Stimulated activated CD8-positive, alpha-beta memory T cell treated with anti-CD3 and anti-CD28 coated beads, Interleukin-4, amount 100 ng/mL, for 24 hours (primary cell): ENCODE measurements at regions not wholly inside any gene's neighbourhood (a gene's known extent, or its start where the extent isn't known, plus 50 kb on each side); places are given as distances from the start of the nearest gene placed in this dataset.

Experiments used
- DNase-seq: peaks from one replicate; pipeline ENCODE4 v3.0.0-alpha.2; 2020; ENCODE audit warnings: low read depth

DNA sequence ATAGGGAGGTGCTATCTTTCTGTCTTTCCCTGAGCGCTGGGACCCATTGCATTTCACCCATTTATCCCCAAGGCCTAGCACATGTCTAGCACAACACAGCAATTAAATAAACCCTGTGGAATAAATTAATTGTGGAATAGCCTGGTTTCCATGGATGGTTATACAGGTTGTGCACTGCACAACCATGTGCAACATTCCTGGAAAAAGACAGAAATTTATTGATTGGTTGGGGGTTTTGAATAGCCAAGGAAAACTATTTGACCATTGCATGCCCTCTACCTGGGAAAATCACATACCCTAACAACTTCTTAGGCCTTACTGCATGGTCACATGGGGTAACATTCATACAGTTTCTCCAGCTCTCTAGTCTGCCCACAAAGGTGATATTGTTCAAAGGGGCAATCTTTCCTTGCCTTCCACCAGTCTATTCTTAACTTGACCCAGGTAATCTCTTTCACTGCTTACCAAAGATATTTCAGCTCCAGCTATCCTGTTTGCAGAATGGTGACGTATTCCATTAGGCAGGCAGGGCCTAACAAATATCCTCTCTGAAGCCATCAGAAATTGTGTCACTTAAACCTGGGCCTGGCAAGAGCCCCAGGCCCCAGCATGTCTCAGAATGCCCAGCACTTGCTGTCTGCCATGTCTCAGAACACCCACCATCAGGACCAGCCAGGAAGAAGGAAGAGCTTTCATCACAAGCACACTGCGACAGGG is 157.9 kb upstream of the RAB4A start:
- no peak for DNase-seq

DNA sequence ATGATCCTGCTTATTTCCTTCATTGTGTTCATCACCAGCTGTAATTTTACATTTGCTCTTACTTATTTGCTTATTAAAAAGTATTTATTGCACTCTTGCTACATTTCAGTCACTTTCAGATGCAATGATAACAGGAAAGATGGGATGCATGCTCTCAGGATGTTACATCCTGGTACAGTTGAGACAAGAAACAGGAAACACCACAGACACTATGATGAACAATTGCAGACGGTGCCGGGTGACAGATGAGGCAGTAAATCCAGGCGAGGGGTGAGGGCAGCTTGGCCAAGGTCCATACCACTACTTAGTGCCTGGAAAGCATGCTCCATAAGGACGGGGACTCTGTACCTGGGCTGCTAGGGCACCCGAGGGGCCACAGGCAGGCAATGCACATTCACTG is 156.6 kb upstream of the RAB4A start:
- DNase-seq = no peak

DNA sequence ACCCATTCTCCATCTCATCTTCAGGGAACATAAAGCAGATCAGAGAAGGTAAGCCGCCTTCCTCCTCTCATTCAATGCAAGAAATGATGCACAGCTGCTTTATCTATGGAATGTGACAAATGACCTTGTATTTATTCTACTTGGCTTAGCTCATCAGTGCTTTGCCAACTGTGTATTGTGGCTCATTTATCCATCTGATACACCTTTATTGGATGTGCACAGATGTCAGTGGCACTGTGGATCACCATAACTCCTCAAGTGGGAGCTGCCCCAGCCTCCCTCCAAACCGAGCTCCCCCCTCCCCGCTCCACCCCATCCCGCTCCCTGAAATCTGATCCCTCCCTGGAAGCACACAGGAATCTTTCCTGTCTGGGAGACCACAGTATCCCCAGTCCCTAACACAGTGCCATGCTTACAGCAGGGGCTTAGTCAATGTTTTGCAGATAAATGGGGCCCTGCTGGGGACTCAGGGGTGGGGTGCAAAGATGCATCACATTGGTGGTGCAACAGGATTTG is 156.0 kb upstream of the RAB4A start:
- no peak for DNase-seq

- no peak for DNase-seq
Observed at GRCh38 chr1:229116114-229116513, 154.8 kb upstream of the RAB4A start.

- DNase-seq = no peak
Observed at GRCh38 chr1:229117664-229118300, 153.1 kb upstream of the RAB4A start.

GRCh38 chr1:229118477-229119061 is 152.3 kb upstream of the RAB4A start:
- DNase-seq = no peak

- DNase-seq = no peak
Observed at GRCh38 chr1:229119161-229119560, 151.8 kb upstream of the RAB4A start.

DNA sequence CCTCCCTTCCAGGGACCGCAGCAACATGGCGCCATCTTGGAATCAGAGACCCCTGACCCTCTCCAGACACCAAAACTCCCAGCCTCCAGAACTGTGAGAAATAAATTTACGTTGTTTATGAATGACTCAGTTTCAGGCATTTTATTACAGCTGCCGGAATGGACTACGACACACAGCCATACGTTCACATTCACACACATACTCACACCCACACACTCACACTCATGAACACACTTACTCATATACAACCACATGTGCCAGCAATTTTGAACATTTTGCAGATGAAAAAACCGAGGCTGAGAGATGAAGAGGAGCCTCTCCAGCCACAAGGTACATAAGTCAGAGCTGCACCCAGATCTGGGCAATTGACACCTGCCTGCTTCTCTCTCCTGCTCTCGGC is 151.0 kb upstream of the RAB4A start:
- DNase-seq = no peak

DNA sequence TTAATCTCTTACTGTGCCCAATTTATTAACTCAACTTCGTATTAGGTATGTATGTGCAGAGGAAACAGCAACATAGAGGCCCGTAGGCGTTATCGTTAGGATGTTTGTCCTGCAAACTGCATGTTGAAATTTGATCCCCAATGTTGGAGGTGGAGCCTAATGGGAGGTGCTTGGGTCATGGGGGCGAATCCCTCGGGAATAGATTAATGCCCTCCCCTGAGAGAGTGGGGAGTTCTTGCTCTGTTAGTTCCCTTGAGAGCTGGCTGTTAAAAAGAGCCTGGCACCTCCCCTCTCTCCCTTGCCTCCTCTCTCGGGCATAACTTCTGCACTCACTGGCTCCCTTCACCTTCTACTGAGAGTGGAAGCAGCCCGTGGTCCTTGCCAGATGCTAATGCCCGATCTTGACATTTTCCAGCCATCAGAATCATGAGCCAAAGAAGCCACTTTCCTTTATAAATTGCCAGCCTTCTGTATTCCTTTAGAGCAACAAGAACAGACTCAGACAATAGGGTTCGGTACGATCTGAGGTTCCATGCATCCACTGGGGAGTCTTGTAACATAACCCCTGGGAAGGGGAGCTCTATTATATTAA is 149.0 kb upstream of the RAB4A start:
- no peak for DNase-seq

GRCh38 chr1:229122606-229123005 is 148.3 kb upstream of the RAB4A start:
- no peak for DNase-seq

DNA sequence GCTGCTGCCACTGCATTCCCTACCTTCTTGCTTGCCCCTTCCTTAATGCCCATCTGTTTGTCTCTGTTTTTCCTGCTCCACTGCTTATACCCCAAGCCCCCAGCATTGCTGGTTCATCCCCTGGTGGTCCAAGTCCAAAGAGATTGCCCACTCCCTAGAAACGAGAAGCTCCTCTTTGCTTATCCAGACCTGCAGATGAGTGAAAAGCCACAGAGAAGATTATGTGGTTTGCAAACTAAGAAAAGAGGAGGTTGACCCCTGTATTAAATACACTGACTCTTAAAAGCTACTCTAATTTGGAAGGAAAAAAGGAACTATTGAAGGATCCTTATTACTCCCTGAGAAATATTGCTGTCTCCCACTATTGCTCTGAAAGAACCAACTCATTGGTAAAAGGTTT is 146.8 kb upstream of the RAB4A start:
- DNase-seq = no peak

DNA sequence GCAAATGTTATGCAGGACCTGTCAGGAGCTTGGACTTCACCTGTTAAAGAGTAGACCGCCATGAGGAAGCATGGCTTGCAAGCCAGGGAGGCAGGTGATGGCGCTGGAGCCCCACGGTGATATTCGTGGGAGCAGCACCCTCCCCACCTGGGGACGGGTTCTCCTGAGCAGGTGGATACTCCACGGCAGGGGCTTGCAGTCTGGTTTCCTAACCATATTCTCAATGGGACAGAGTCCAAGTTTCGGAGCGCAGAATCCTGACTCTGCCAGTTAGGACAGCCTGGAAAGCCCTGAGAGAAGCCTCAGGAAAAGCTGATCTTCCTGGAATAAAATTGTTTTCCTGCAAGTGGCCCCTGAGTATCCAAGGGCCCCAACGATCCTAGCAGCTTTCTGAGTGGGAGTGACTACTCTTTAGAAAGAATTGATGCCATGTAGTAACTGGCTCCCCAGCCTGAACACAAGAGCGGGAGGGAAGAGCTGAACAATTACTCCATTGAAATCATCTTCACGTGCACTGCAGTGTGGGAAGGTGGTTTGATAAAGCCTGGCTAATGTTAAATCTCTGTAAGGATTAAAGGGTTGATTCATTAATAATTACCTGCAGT is 146.3 kb upstream of the RAB4A start:
- DNase-seq = no peak

DNA sequence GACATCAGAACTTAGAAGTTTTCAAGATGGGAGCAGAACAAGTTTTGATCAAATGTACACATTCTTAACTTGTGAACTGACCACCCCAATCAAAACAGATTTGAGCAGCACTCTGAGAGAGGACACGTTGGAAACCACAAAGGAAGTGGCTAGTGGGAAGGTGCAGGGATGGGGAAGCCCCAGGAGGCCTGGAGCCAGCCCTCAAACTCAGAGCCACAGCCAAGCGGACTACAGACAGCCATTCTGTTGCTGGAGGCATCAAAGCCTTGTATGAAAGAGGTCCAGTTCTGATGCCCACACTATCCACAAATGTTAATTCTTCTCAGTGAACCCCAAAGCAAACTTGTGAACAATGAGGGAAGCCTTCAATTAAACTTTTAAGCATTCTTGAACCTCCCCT is 143.6 kb upstream of the RAB4A start:
- DNase-seq = no peak

DNA sequence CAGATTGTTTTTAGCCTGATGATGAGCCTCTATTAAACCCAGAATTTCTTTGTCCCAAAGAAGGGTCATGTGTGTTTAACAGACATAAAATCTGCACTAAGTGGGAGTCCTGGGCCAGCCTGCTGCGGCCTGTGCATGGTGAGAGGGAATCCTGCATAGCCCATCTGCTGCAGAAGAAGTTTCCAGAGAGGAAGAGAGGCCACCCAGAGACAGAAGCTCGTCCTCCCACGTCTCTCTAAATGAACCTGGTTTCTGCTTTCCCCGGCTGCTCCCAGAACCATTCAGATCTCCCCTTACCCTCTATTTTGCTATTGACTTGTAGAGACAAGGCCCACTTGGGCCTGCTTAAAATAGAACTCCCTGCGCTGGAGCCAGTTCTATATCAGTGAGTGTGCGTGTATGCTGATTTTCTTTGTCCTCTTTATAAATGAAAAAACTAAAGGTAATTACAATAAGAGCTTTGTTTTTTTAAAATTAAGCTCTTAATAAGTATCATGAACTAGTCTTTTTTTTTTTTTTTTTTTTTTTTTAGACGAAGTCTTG is 142.8 kb upstream of the RAB4A start:
- DNase-seq = no peak

- no peak for DNase-seq
Observed at GRCh38 chr1:229129301-229130027, 141.4 kb upstream of the RAB4A start.

DNA sequence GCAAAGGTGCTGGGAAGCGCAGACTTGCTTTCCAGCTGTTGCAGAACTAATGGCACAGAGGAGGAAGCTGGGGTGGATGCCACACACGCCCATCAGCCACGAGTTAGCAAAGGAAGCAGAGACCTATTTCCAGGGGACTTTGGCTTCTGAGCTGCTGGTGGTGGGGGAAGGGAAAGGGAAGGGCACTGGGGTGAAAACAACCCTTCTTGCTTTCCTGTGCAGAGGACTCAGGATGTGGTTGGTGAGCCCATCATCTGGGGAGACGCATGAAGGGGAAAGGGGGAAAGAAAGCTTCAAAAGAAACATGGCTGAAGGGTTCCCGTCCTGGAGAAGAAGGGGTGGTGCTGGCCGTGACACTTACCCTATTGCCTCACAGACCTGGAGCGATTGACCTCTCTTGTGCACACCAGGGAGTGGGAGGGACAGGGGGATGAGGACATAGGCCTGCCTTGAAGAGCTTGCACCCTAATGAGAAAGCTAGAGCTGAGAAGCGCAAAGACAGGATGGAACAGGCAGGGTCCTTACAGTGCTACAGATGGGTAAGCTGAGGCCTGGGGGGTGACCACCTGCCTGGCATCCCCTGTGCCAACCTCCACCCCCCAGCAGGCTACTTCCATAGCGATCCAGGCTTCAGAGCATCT is 140.8 kb upstream of the RAB4A start:
- DNase-seq = no peak

DNA sequence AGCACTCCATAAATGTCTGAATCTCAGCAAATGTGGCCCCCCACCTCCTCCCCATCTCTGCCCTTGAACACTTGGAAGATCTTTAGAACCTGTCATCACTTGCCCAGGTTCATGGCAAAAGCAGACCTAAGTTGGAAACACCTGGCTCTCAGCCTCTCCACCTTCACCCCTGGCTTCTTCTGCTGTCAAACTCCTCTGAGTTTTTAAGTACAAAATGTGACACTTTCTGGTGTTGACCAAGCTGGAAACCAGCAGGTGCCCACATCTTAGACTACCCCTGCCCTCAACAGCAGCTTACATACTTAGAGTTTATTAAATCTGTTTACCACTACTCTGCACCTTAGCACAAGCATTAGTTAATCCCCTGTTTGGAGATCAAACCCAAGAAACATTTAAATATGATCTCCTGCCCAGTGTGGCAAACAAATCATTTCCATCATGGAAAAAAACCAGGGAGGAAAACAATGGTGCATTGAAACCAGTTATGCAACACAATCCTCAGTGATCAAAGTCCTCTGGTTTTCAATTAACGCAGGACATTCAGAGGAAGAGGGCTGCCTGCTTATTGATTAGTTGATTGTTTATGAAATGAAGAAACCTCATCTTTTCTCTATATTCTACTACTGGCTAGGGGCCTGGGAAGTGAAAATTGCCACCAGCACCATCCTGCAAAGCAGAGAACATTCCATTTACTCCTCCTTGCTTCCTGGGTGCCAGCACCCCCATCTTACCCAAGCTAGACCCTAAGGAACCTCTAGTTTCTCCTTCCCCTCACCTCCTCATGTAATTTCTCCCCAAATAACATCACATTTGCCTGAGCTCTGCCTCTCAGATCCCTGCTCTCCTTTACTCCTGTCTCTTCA is 139.4 kb upstream of the RAB4A start:
- DNase-seq = no peak

DNA sequence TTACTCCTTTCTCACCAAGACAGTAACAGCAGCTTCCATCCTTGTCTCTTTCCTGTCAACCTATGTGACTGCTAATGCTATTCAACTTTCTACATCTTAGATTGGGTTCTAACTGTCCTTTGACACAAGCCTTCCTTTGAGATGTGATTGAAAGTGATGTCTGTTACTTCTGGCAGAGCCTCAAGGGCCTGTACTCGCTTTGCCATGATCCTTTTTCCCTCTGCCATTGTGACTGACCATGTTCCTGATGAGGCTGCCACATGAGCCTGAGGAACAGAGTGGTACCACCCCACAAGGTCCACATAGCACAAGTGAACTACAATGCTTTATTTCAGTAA is 138.8 kb upstream of the RAB4A start:
- DNase-seq = no peak

DNA sequence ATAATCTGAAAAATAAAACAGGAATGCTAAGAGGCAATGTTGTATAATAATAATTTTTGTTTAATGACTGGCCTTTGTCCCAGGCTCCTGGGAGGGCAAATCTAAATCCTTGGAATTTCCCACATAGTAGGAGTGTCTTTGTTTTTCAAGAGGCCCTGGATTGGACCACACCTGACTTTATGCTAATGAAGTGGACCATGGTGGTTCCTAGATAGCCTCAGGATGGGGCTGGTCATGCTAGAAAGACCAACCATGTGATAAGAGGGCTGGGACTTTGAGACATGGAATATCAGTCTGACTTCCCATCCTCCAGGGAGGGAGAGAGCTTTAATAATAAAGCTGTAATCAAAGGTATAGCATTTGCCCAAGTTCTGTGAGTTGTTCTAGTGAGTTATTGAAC is 138.2 kb upstream of the RAB4A start:
- DNase-seq = no peak

DNA sequence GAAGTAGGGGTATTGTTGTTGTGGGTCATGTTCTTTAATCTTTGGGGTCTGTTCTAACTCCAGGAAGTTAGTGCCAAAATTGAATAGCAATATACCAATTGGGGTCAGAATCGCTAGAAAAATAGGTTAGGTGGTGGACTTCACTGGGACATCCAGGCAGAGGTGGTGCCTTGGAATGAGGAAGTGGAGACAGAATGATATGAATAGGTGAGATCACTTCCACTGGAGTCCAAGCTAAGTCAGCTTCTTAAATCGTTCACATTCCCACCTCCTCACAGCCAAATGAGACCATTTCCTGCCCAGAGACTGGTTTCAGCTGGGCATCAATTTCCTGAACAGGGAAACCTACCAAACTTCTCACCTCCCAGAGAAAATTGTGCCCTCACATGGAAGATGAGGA is 137.8 kb upstream of the RAB4A start:
- no peak for DNase-seq
